GM12878 (cell line): ENCODE measurements at regions not wholly inside any gene's neighbourhood (a gene's known extent, or its start where the extent isn't known, plus 50 kb on each side); places are given as distances from the start of the nearest gene placed in this dataset.

Experiments
- ATAC-seq: fragments of 200-7000 bp; cut with Tn5 transposase; 3 replicates; pipeline ENCODE4 v1.9.1; 2020; ENCODE audit warnings: mild to moderate bottlenecking, moderate library complexity
- BruUV-seq: library from RNA; stranded (reverse); fragments of 400-500 nt; replicated peaks from 2 replicates; lab custom pipeline; 2021; lab: Mats Ljungman, UMichigan
- CTCF ChIA-PET: fragments of 300-600 bp; sonication (Branson Sonifier 250); formaldehyde crosslinking; extraction: SDS; loops from one replicate; lab custom pipeline; 2021; ENCODE audit warnings: inconsistent platforms; lab: Yijun Ruan, JAX
- POLR2A ChIA-PET: fragments of 350-600 bp; formaldehyde crosslinking; extraction: SDS; loops from one replicate; lab custom pipeline; 2021; ENCODE audit warnings: inconsistent platforms; lab: Charles Lee
- RAD21 ChIA-PET: fragments of 300-600 bp; sonication (Branson Sonifier 250); formaldehyde crosslinking; loops from one replicate; lab custom pipeline; 2023; ENCODE audit warnings: antibody characterized with exemption; ENCODE audit not compliant: unreplicated experiment; lab: Charles Lee
- SMC1A ChIA-PET: fragments of 300-600 bp; sonication (Branson Sonifier 250); formaldehyde crosslinking; loops from one replicate; lab custom pipeline; 2023; ENCODE audit not compliant: unreplicated experiment, uncharacterized antibody; lab: Charles Lee
- DNase-seq: peaks from one replicate; pipeline ENCODE4 v3.0.0-alpha.2; 2011; ENCODE audit warnings: low read depth, low spot score
- FAIRE-seq: peaks from 3 replicates; lab custom pipeline; 2011; peaks lifted over from hg19 to GRCh38; lab: Jason Lieb, UNC
- H2AFZ ChIP-seq: 2 replicates; pipeline ENCODE4 v1.6.0; 2011; ENCODE audit warnings: low read depth, low read length, control low read depth; ENCODE audit not compliant: control insufficient read depth
- H3K27ac ChIP-seq: 2 replicates; pipeline ENCODE4 v1.5.1; 2011; ENCODE audit warnings: control low read depth; ENCODE audit not compliant: control insufficient read depth, insufficient read depth
- H3K27me3 ChIP-seq, 2 experiments: replicated peaks in 1 of 2; 2 replicates each; pipeline versions ENCODE4 v1.6.0 to v1.6.1; 2011; ENCODE audit warnings: low read length in 1 of 2; ENCODE audit not compliant: control insufficient read depth in 2 of 2, insufficient read depth in 2 of 2
- H3K36me3 ChIP-seq, 2 experiments: 2 replicates each; pipeline ENCODE4 v1.5.1; 2011; ENCODE audit warnings: low read length in 1 of 2; ENCODE audit not compliant: control insufficient read depth in 2 of 2, insufficient read depth in 2 of 2
- H3K4me1 ChIP-seq: 2 replicates; pipeline ENCODE4 v1.6.1; 2011; ENCODE audit warnings: mild to moderate bottlenecking, low read length, moderate library complexity, mixed read lengths; ENCODE audit not compliant: control insufficient read depth, insufficient read depth
- H3K4me2 ChIP-seq: 2 replicates; pipeline ENCODE4 v1.6.0; 2011; ENCODE audit warnings: control low read depth; ENCODE audit not compliant: control insufficient read depth, insufficient read depth
- H3K4me3 ChIP-seq: fragments of 200-600 bp; sonication (generic); 2 replicates; pipeline ENCODE4 v1.5.1; 2016
- H3K79me2 ChIP-seq: 2 replicates; pipeline ENCODE4 v1.6.0; 2011; ENCODE audit warnings: low read length; ENCODE audit not compliant: control insufficient read depth, insufficient read depth
- H3K9ac ChIP-seq: 2 replicates; pipeline ENCODE4 v1.8.0; 2011; ENCODE audit warnings: low read length, control low read depth, mixed read lengths; ENCODE audit not compliant: control insufficient read depth, insufficient read depth
- H3K9me3 ChIP-seq: replicated peaks from 3 replicates; pipeline ENCODE4 v1.5.1; 2011; ENCODE audit warnings: mild to moderate bottlenecking, low read length; ENCODE audit not compliant: control insufficient read depth, insufficient read depth
- H4K20me1 ChIP-seq: 2 replicates; pipeline ENCODE4 v1.6.0; 2011; ENCODE audit not compliant: control insufficient read depth, insufficient read depth
- ATF7 ChIP-seq: fragments of 450-650 bp; IDR thresholded peaks from 2 replicates; pipeline ENCODE4 v1.6.1; 2016; ENCODE audit warnings: low read depth, mild to moderate bottlenecking
- CEBPB ChIP-seq, 2 experiments: fragments of 150-350 bp in 1 of 2; IDR thresholded peaks; 2 replicates each; pipeline ENCODE4 v1.6.1; 2012 to 2014; ENCODE audit warnings: low read depth in 2 of 2, low read length in 2 of 2, borderline replicate concordance in 1 of 2, inconsistent platforms in 1 of 2
- GATAD2B ChIP-seq: fragments of 450-650 bp; conservative IDR thresholded peaks from 2 replicates; pipeline ENCODE4 v1.6.1; 2017; ENCODE audit warnings: low read depth, mild to moderate bottlenecking, moderate library complexity
- HDGF ChIP-seq: fragments of 450-650 bp; IDR thresholded peaks from 2 replicates; pipeline ENCODE4 v1.6.1; 2016; ENCODE audit warnings: antibody characterized with exemption
- JUNB ChIP-seq: IDR thresholded peaks from 2 replicates; pipeline ENCODE4 v1.6.1; 2016; ENCODE audit warnings: antibody characterized with exemption, mild to moderate bottlenecking
- NFYB ChIP-seq: IDR thresholded peaks from 2 replicates; pipeline ENCODE4 v1.6.1; 2011; ENCODE audit warnings: low read depth, mild to moderate bottlenecking, low read length, improper control_type of control experiment, moderate library complexity; ENCODE audit not compliant: insufficient read depth
- NR2C2 ChIP-seq: IDR thresholded peaks from 2 replicates; pipeline ENCODE4 v1.6.1; 2011; ENCODE audit warnings: borderline replicate concordance, low read depth; ENCODE audit not compliant: control insufficient read depth, insufficient read length
- NRF1 ChIP-seq: conservative IDR thresholded peaks from 2 replicates; pipeline ENCODE4 v1.6.1; 2011; ENCODE audit warnings: mild to moderate bottlenecking, low read depth, low read length, improper control_type of control experiment
- RB1 ChIP-seq: fragments of 450-650 bp; formaldehyde crosslinking; IDR thresholded peaks from 2 replicates; pipeline ENCODE4 v1.6.1; 2017; ENCODE audit warnings: mild to moderate bottlenecking, borderline replicate concordance
- SMAD5 ChIP-seq: IDR thresholded peaks from 2 replicates; pipeline ENCODE4 v1.6.1; 2016; ENCODE audit warnings: antibody characterized with exemption, low read depth
- SP1 ChIP-seq: IDR thresholded peaks from one replicate; pipeline ENCODE4 v1.6.1; 2011; ENCODE audit warnings: low read depth, low read length
- SPI1 ChIP-seq: IDR thresholded peaks from 2 replicates; pipeline ENCODE4 v1.6.1; 2011; ENCODE audit warnings: low read depth, mild to moderate bottlenecking, low read length, moderate library complexity, borderline replicate concordance; ENCODE audit not compliant: insufficient read depth
- ZBTB40 ChIP-seq: fragments of 450-650 bp; IDR thresholded peaks from 2 replicates; pipeline ENCODE4 v1.6.1; 2016; ENCODE audit warnings: mild to moderate bottlenecking, moderate library complexity, borderline replicate concordance
- WGBS: methylation state at CpG from one replicate; pipeline ENCODE4 v1.1.6; 2016; ENCODE audit warnings: low lambda C conversion rate; ENCODE audit not compliant: insufficient replicate concordance, insufficient coverage; ENCODE audit errors: missing lambda C conversion rate; 5-methylcytosine and 5-hydroxymethylcytosine counted together
- in situ Hi-C: fragments of 300-500 bp; cut with MboI; formaldehyde crosslinking; loops from 9 replicates; pipeline ENCODE4 v1.14.3; 2018; ENCODE audit warnings: mixed read lengths
- intact Hi-C: fragments of 100-400 bp; cut with micrococcal nuclease; formaldehyde crosslinking; loops from one replicate; pipeline ENCODE4 v1.14.2; 2022; ENCODE audit not compliant: unreplicated experiment
- TF ChIP-seq, protein P1 (sequence below): fragments of 450-650 bp; IDR thresholded peaks from 2 replicates; pipeline ENCODE4 v1.6.1; 2017; ENCODE audit warnings: borderline replicate concordance
- TF ChIP-seq, protein P2 (sequence below): fragments of 450-650 bp; IDR thresholded peaks from 2 replicates; pipeline ENCODE4 v1.6.1; 2018; ENCODE audit warnings: borderline replicate concordance, mild to moderate bottlenecking; ENCODE audit not compliant: partially characterized antibody
- TF ChIP-seq, protein P3 (sequence below): IDR thresholded peaks from 2 replicates; pipeline ENCODE4 v1.6.1; 2011; ENCODE audit warnings: borderline replicate concordance, low read depth, mild to moderate bottlenecking, moderate library complexity, low read length; ENCODE audit not compliant: insufficient read depth, poor library complexity, severe bottlenecking

GRCh38 chr3:70657454-70657853 is 345.0 kb upstream of the MDFIC2 start:
- BruUV-seq = no TSS peak
- H3K9ac ChIP-seq = no peak overlapping the region
- no peak overlapping the region for H3K4me3 ChIP-seq
- intact Hi-C loops = no loop called here
- no peak overlapping the region for H2AFZ ChIP-seq
- WGBS = 2% methylated on average over 2 of the region's 2 CpGs
- no peak for ATAC-seq
- CTCF ChIA-PET = no interaction called here
- SMC1A ChIA-PET = no interaction called here
- H3K4me1 ChIP-seq = no peaks in the 10 kb centered on the region
- RAD21 ChIA-PET = no interaction called here
- H3K4me2 ChIP-seq = no peak overlapping the region
- POLR2A ChIA-PET = no interaction called here
- no peak overlapping the region for H3K27ac ChIP-seq
- FAIRE-seq = no peak
- in situ Hi-C loops = no loop called here
- no peaks in the 10 kb centered on the region for H3K79me2 ChIP-seq
- H4K20me1 ChIP-seq = no peaks in the 10 kb centered on the region
- DNase-seq = no peak
- H3K27me3 ChIP-seq = no peaks in the 10 kb centered on the region
- no peaks in the 10 kb centered on the region for H3K36me3 ChIP-seq
- no peaks in the 10 kb centered on the region for H3K9me3 ChIP-seq
- no peak for TF ChIP-seq RB1
- no peak for TF ChIP-seq ATF7
- no peak for TF ChIP-seq SPI1
- TF ChIP-seq HDGF = no peak
- TF ChIP-seq JUNB = no peak
- TF ChIP-seq NFYB = no peak
- TF ChIP-seq, protein P1, sequence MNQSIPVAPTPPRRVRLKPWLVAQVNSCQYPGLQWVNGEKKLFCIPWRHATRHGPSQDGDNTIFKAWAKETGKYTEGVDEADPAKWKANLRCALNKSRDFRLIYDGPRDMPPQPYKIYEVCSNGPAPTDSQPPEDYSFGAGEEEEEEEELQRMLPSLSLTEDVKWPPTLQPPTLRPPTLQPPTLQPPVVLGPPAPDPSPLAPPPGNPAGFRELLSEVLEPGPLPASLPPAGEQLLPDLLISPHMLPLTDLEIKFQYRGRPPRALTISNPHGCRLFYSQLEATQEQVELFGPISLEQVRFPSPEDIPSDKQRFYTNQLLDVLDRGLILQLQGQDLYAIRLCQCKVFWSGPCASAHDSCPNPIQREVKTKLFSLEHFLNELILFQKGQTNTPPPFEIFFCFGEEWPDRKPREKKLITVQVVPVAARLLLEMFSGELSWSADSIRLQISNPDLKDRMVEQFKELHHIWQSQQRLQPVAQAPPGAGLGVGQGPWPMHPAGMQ = no peak
- TF ChIP-seq NR2C2 = no peak
- TF ChIP-seq, protein P2, sequence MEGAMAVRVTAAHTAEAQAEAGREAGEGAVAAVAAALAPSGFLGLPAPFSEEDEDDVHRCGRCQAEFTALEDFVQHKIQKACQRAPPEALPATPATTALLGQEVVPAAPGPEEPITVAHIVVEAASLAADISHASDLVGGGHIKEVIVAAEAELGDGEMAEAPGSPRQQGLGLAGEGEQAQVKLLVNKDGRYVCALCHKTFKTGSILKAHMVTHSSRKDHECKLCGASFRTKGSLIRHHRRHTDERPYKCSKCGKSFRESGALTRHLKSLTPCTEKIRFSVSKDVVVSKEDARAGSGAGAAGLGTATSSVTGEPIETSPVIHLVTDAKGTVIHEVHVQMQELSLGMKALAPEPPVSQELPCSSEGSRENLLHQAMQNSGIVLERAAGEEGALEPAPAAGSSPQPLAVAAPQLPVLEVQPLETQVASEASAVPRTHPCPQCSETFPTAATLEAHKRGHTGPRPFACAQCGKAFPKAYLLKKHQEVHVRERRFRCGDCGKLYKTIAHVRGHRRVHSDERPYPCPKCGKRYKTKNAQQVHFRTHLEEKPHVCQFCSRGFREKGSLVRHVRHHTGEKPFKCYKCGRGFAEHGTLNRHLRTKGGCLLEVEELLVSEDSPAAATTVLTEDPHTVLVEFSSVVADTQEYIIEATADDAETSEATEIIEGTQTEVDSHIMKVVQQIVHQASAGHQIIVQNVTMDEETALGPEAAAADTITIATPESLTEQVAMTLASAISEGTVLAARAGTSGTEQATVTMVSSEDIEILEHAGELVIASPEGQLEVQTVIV = no peak
- no peak for TF ChIP-seq CEBPB (IDR thresholded peaks at IDR 0.05; ENCODE audit: borderline replicate concordance in 1 of 2, low read depth in 2 of 2, low read length in 2 of 2)
- TF ChIP-seq NRF1 = no peak
- no peak for TF ChIP-seq GATAD2B
- no peak for TF ChIP-seq SMAD5
- TF ChIP-seq, protein P3, sequence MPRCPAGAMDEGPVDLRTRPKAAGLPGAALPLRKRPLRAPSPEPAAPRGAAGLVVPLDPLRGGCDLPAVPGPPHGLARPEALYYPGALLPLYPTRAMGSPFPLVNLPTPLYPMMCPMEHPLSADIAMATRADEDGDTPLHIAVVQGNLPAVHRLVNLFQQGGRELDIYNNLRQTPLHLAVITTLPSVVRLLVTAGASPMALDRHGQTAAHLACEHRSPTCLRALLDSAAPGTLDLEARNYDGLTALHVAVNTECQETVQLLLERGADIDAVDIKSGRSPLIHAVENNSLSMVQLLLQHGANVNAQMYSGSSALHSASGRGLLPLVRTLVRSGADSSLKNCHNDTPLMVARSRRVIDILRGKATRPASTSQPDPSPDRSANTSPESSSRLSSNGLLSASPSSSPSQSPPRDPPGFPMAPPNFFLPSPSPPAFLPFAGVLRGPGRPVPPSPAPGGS = no peak
- TF ChIP-seq ZBTB40 = no peak
- no peak for TF ChIP-seq SP1
